PC-9 (cell line): ENCODE measurements at regions not wholly inside any gene's neighbourhood (a gene's known extent, or its start where the extent isn't known, plus 50 kb on each side); places are given as distances from the start of the nearest gene placed in this dataset.

Experiments
- BruUV-seq: library from RNA; stranded (reverse); fragments of 400-500 nt; replicated peaks from 2 replicates; lab custom pipeline; 2021; lab: Mats Ljungman, UMichigan
- CTCF ChIA-PET: fragments of 300-600 bp; sonication (Branson Sonifier 250); formaldehyde crosslinking; loops from one replicate; lab custom pipeline; 2022; ENCODE audit warnings: antibody characterized with exemption; lab: Charles Lee
- POLR2A ChIA-PET: fragments of 300-600 bp; sonication (Branson Sonifier 250); formaldehyde crosslinking; loops from one replicate; lab custom pipeline; 2022; ENCODE audit warnings: antibody characterized with exemption; ENCODE audit not compliant: unreplicated experiment; lab: Charles Lee
- DNase-seq, 2 experiments: peaks; one replicate each; pipeline versions ENCODE4 v3.0.0 to v3.0.0-alpha.2; 2015 to 2022; ENCODE audit warnings: mixed read lengths in 1 of 2
- H2AFZ ChIP-seq: fragments of 200-600 bp; sonication (generic); 2 replicates; pipeline ENCODE4 v1.8.1; 2017; ENCODE audit warnings: antibody characterized with exemption
- H3F3A ChIP-seq: fragments of 200-600 bp; sonication (generic); 2 replicates; pipeline ENCODE4 v1.8.1; 2017; ENCODE audit warnings: antibody characterized with exemption, mild to moderate bottlenecking, low read depth; ENCODE audit not compliant: insufficient read depth
- H3K27ac ChIP-seq: fragments of 200-600 bp; sonication (generic); 2 replicates; pipeline ENCODE4 v1.6.1; 2016; ENCODE audit warnings: mixed run types
- H3K27me3 ChIP-seq: fragments of 200-600 bp; sonication (generic); 2 replicates; pipeline ENCODE4 v1.6.1; 2016; ENCODE audit warnings: low read depth, mixed run types; ENCODE audit not compliant: insufficient read depth
- H3K36me3 ChIP-seq: fragments of 200-600 bp; sonication (generic); 2 replicates; pipeline ENCODE4 v1.6.1; 2016; ENCODE audit warnings: low read depth, mixed run types
- H3K4me1 ChIP-seq: fragments of 200-600 bp; sonication (generic); replicated peaks from 2 replicates; pipeline ENCODE4 v1.6.1; 2016; ENCODE audit warnings: mixed run types; ENCODE audit not compliant: insufficient read depth
- H3K4me2 ChIP-seq: fragments of 200-600 bp; sonication (generic); 2 replicates; pipeline ENCODE4 v1.6.1; 2017; ENCODE audit warnings: mixed run types
- H3K4me3 ChIP-seq: fragments of 200-600 bp; sonication (generic); 2 replicates; pipeline ENCODE4 v1.6.1; 2016; ENCODE audit warnings: mixed run types
- H3K79me2 ChIP-seq: fragments of 200-600 bp; sonication (generic); 2 replicates; pipeline ENCODE4 v1.6.1; 2017; ENCODE audit warnings: low read depth, mixed run types
- H3K9me2 ChIP-seq: fragments of 200-600 bp; sonication (generic); 2 replicates; pipeline ENCODE4 v1.8.1; 2017; ENCODE audit warnings: mild to moderate bottlenecking; ENCODE audit not compliant: insufficient read depth
- H3K9me3 ChIP-seq: fragments of 200-600 bp; sonication (generic); 2 replicates; pipeline ENCODE4 v1.8.1; 2016; ENCODE audit warnings: low read depth; ENCODE audit not compliant: insufficient read depth
- H4K20me1 ChIP-seq: fragments of 200-600 bp; sonication (generic); 2 replicates; pipeline ENCODE4 v1.8.1; 2017; ENCODE audit not compliant: insufficient read depth
- EZH2 ChIP-seq: fragments of 200-600 bp; sonication (generic); IDR thresholded peaks from 2 replicates; pipeline ENCODE4 v1.8.0; 2017; ENCODE audit warnings: antibody characterized with exemption, low read depth
- intact Hi-C: fragments of 100-400 bp; cut with micrococcal nuclease; formaldehyde crosslinking; loops from one replicate; pipeline ENCODE4 v1.10.0; 2022; ENCODE audit not compliant: unreplicated experiment
- TF ChIP-seq, protein P1 (sequence below): fragments of 200-600 bp; sonication (generic); conservative IDR thresholded peaks from 2 replicates; pipeline ENCODE4 v1.6.1; 2017; ENCODE audit warnings: mixed run types, antibody characterized with exemption, mild to moderate bottlenecking, moderate library complexity

GRCh38 chr5:126067404-126067803 is 355.8 kb upstream of the GRAMD2B start:
- CTCF ChIA-PET = no interaction called here
- BruUV-seq = no TSS peak
- H2AFZ ChIP-seq = no peak overlapping the region
- no peaks in the 10 kb centered on the region for H3K4me1 ChIP-seq
- H3F3A ChIP-seq = no peaks in the 10 kb centered on the region
- no peak overlapping the region for H3K27ac ChIP-seq
- H3K4me3 ChIP-seq = no peak overlapping the region
- no peaks in the 10 kb centered on the region for H3K79me2 ChIP-seq
- H3K36me3 ChIP-seq = no peaks in the 10 kb centered on the region
- H3K4me2 ChIP-seq = no peak overlapping the region
- H4K20me1 ChIP-seq = no peaks in the 10 kb centered on the region
- no peak for DNase-seq
- H3K9me3 ChIP-seq = no peaks in the 10 kb centered on the region
- intact Hi-C loops = no loop called here
- H3K27me3 ChIP-seq = no peaks in the 10 kb centered on the region
- TF ChIP-seq EZH2 = no peak
- TF ChIP-seq, protein P1, sequence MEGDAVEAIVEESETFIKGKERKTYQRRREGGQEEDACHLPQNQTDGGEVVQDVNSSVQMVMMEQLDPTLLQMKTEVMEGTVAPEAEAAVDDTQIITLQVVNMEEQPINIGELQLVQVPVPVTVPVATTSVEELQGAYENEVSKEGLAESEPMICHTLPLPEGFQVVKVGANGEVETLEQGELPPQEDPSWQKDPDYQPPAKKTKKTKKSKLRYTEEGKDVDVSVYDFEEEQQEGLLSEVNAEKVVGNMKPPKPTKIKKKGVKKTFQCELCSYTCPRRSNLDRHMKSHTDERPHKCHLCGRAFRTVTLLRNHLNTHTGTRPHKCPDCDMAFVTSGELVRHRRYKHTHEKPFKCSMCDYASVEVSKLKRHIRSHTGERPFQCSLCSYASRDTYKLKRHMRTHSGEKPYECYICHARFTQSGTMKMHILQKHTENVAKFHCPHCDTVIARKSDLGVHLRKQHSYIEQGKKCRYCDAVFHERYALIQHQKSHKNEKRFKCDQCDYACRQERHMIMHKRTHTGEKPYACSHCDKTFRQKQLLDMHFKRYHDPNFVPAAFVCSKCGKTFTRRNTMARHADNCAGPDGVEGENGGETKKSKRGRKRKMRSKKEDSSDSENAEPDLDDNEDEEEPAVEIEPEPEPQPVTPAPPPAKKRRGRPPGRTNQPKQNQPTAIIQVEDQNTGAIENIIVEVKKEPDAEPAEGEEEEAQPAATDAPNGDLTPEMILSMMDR = no peak
- POLR2A ChIA-PET = no interaction called here
- H3K9me2 ChIP-seq = no peaks in the 10 kb centered on the region

DNA sequence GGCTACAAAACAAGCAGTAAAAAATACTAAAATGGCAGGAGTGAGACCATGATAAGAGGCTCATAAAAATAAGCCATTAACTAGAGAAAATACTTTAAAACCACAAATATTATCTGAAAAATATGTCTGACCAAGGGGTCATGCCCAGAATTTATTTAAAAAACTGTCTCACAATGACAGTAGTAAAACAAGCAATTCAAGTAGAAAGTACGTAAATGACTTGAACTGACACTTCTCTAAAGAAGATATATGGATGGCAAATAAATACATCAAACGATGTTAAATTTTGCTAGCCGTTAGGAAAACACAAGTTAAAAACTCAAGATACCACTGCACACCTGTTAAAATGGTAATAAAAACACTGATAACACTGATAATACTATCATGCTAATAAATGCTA is 353.9 kb upstream of the GRAMD2B start:
- Histone ChIP-seq H4K20me1 (no peaks in the 10 kb centered on the region), H3K4me1 (no peaks in the 10 kb centered on the region), H3K27ac (no peak overlapping the region), H3K27me3 (no peaks in the 10 kb centered on the region), H2AFZ (no peak overlapping the region), H3K4me2 (no peak overlapping the region), H3F3A (no peaks in the 10 kb centered on the region), H3K4me3 (no peak overlapping the region), H3K79me2 (no peaks in the 10 kb centered on the region), H3K9me3 (no peaks in the 10 kb centered on the region), H3K9me2 (no peaks in the 10 kb centered on the region), H3K36me3 (no peaks in the 10 kb centered on the region)
- ChIA-PET CTCF (no interaction called here), POLR2A (no interaction called here)
- intact Hi-C loops = no loop called here
- no TSS peak for BruUV-seq
- TF ChIP-seq, protein P1 = no peak
- TF ChIP-seq EZH2 = no peak
- DNase-seq = no peak

DNA sequence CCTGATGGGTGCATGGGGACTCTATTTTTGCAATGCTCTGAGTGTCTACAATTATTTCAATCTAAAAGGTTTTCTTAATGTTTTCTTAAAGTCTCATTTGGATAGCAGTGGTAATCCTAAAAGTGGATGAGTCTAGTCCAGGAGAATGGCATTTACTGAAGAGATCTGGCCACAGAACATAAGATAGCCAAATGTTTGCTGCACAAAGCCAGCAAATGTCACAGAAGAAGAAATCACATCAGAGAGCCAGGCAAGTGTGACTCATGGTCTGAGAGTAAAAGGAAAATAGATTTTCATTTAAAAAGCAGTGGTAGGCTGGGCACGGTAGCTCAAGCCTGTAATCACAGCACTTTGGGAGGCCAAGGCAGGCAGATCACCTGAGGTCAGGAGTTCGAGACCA is 352.7 kb upstream of the GRAMD2B start:
- ChIA-PET POLR2A (no interaction called here), CTCF (no interaction called here)
- no peaks in the 10 kb centered on the region for H3K4me1 ChIP-seq
- no peak overlapping the region for H2AFZ ChIP-seq
- H3F3A ChIP-seq = no peaks in the 10 kb centered on the region
- no peak overlapping the region for H3K27ac ChIP-seq
- intact Hi-C loops = no loop called here
- no TSS peak for BruUV-seq
- no peaks in the 10 kb centered on the region for H3K9me2 ChIP-seq
- TF ChIP-seq, protein P1 = no peak
- no peak for TF ChIP-seq EZH2
- no peaks in the 10 kb centered on the region for H3K36me3 ChIP-seq
- H3K4me3 ChIP-seq = no peak overlapping the region
- no peaks in the 10 kb centered on the region for H3K79me2 ChIP-seq
- no peaks in the 10 kb centered on the region for H3K27me3 ChIP-seq
- no peaks in the 10 kb centered on the region for H4K20me1 ChIP-seq
- no peaks in the 10 kb centered on the region for H3K9me3 ChIP-seq
- DNase-seq = no peak
- no peak overlapping the region for H3K4me2 ChIP-seq
